NT2/D1 (cell line): ENCODE measurements at regions not wholly inside any gene's neighbourhood (a gene's known extent, or its start where the extent isn't known, plus 50 kb on each side); places are given as distances from the start of the nearest gene placed in this dataset.

Source experiments
- SUZ12 ChIP-seq: IDR thresholded peaks from 2 replicates; pipeline ENCODE4 v1.6.1; 2011; ENCODE audit not compliant: insufficient read length, insufficient read depth; ENCODE audit errors: extremely low read depth
- YY1 ChIP-seq: IDR thresholded peaks from 2 replicates; pipeline ENCODE4 v1.6.1; 2011; ENCODE audit not compliant: insufficient read length, insufficient read depth

GRCh38 chr5:165781738-165782137 is 2276.3 kb downstream of the MAT2B start:
- TF ChIP-seq YY1 (no peak), SUZ12 (no peak)
